HG03159 (cell line): ENCODE measurements at regions not wholly inside any gene's neighbourhood (a gene's known extent, or its start where the extent isn't known, plus 50 kb on each side); places are given as distances from the start of the nearest gene placed in this dataset.
"Not testable (repeated sequence)": the region's sequence is repeated elsewhere in the genome, so short reads cannot be mapped to it uniquely, and the experiment has no call there.

Experiments
- ATAC-seq: cut with Tn5 transposase; IDR thresholded peaks from one replicate; pipeline ENCODE4 v1.9.1; 2021; ENCODE audit warnings: mild to moderate bottlenecking, moderate library complexity; ENCODE audit not compliant: unreplicated experiment

DNA sequence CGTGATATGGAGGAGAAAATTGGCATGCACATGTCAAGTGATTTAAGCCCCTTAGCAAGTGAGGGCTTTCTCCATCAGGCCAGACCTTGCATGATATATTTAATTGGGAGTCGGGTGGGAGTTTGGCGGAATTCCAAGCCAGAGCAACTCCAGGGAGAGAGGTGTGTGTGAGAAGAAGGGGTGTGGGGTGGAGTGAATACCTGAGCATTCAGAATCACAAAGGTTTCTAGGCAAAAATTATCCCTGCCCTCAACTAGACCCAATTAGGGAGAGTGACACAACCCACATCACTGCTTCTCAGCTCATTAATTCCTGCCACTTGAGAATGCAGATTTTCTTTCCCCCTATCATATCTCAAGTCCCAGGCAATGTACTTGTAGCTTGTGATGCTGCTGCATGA, 279.7 kb upstream of the TUT7 start:
- no peak for ATAC-seq

DNA sequence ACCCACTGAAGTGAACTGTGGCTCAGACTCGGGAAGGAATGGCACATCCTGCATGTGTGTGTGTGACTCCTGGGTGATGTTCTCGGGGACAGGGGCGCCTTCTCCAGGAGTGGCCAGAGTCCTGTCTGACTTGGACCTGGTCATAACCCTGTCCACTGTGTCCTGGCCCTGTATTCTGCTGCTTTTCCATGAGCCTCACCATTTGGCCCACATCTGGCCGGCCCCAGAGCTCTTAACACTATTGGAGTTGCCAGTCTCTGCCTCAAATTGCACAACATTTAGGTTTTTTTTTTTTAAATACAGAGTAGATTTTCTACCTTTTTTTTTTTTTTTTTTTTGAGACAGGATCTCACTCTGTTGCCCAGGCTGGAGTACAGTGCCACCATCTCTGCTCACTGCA, 278.3 kb upstream of the TUT7 start:
- no peak for ATAC-seq

DNA sequence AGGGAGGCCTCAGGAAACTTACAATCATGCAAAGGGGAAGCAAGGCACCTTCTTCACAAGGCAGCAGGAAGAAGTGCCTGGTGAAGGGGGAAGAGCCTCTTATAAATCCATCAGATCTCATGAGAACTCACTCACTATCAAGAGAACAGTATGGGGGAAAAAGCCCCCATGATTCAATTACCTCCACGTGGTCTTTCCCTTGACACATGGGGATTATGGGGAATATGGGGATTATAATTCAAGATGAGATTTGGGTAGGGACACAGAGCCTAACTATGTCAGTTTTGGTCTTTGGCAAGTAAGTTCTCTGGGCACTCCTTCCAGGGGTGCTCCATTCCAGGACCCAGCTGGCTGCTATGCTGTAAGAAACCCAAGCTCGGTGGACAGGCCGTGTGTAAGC, 275.3 kb upstream of the TUT7 start:
- no peak for ATAC-seq

DNA sequence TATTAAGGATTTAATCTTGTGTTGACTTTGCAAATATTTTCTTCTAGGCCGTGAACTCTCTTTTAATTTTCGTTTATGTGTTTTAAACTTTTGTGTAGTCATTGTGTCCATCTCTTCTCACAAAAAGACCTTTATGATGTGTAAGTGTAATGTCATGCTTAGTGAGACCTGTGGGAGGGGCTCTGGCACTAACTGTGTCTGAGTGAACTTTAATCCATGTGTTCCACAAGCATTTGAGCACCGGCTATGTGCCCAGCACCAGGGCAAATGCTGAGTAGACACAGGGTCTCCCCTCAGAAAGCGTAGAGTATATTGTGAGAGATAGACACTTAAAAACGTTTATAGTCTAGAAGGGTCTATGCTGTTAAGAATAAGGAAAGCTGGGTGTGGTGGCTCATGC, 272.6 kb upstream of the TUT7 start:
- ATAC-seq: no peak

GRCh38 chr9:86624630-86625029, 270.4 kb upstream of the TUT7 start:
- no peak for ATAC-seq

DNA sequence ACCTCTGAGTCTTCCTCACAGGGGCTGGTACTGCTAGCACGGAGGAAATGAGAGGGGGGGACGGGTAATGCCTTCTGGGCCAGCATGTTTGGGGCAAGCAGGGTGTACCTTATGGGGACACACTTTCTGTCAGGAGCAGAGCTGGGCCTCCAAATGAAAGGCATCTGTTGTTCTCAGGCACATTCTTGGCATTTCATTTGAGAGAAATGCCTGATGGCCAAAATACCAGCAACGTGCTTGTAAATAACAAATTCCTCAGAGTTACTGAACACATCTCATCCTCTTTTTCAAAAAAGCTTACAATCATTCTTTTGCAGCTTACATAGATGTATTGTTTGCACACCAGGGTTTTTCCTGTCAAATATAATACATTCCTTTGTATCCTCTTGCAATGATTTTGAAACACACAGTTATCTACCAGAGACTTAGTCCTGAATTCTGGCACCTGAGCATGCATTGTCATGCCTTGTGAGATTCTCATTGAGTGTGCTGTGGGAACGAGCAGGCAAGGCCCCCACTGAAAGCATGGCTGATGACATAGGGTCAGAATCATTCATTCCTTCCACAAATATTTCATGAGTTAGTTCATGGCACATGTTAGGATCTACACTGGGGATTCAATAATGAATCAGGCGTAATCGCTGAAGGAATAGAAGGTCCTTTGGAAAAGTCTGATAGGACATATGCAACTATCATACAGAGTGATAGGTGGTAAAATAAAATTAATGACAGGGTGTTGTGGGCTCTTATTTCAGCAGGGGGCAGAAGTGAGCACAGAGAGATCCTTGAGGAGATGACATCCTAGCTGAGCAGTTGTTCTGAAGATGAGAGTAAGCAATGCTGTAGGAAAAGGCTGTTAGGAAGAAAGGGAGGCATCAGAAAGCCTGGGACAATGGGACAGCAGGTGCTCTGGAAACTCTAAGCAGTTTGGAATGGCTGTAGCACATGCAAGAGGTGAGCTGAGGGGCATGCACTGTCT, 260.9 kb upstream of the TUT7 start:
- no peak for ATAC-seq

GRCh38 chr9:86613943-86614342, 259.7 kb upstream of the TUT7 start:
- ATAC-seq: no peak

DNA sequence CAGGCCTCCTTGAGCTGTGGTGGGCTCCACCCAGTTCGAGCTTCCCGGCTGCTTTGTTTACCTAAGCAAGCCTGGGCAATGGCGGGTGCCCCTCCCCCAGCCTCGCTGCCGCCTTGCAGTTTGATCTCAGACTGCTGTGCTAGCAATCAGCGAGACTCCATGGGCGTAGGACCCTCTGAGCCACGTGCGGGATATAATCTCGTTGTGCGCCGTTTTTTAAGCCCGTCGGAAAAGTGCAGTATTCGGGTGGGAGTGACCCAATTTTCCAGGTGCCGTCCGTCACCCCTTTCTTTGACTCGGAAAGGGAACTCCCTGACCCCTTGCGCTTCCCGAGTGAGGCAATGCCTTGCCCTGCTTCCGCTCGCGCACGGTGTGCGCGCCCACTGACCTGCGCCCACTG, 257.3 kb upstream of the TUT7 start:
- not testable (repeated sequence) for ATAC-seq

- no peak for ATAC-seq
These were observed 251.1 kb upstream of the TUT7 start for GRCh38 chr9:86605303-86605702.

DNA sequence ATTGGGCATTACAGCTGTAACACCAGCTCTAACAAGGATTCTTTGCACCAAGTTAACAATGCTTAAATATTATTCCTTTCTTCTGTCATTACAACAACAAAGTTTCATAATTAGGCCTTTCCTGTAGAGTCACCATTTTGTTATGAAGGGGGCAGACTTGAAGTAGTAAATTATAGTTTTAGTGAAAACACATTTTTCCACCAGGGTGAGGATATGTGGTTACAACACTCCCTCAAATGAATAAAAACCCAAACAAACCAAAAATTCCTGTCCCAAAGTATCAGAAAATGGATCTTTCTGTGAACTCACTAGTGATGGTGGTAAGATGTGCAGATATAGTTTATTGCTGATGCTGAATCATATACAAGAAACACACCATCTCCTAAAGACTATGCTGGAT, 250.5 kb upstream of the TUT7 start:
- no peak for ATAC-seq

- ATAC-seq: no peak
These were observed 248.5 kb upstream of the TUT7 start for GRCh38 chr9:86602715-86603114.

DNA sequence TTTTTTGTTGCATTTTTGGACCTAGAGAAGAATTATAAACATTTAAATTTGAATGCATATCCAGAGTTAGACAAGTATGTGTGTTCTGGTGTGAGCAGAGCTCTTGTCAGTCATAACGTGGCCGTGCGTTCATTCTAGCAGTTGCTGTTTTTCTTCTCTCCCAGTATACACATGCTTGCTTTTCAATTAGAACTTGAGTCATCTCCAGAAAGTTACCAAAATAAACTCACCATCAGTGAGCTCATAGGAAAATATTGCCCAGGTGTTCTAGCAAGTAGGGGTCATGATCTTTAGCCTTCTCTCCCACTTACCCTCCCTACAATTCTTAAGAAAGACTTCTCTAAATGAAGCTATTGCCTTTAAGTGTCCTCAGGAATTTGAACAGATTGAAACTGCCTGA, 247.5 kb upstream of the TUT7 start:
- ATAC-seq: no peak

GRCh38 chr9:86600977-86601376, 246.8 kb upstream of the TUT7 start:
- no peak for ATAC-seq

DNA sequence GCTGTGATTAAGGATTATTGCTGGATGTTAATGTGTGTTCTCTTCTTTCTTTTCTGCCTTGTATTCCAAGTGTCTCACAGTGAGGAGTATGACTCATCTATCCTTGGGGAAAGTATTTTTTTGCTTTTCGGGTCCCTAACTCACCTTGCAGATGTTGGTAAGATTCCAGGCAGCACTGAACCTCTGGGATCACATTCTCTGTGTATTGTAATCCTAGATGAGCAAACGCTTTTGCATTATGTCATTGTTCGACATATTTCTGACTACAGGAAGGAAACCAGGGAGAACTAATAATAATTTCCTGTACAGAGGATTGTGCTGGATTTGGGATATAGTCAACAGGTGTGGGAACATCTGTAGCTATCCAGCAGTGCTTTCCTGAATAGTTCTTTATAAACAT, 246.1 kb upstream of the TUT7 start:
- ATAC-seq: no peak

DNA sequence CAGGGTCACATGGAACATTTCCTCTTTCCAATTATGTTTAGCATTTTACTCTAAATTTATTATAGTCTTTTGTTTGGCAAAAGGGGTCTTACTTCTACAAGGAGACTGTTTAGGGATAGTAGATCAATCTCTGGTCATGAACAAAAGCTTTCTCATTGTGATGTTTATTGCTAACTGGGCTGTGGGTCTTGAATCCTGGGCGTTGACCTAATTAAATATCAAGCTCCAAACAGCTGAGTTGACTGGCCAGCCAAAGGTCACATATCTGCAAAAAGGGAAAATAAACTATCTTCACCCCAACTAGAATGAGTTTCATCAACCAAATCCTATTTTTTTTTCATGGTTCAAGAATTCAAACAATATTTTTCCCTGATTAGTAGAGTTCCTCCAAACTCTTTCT, 245.4 kb upstream of the TUT7 start:
- ATAC-seq: no peak

GRCh38 chr9:86598411-86599239, 244.4 kb upstream of the TUT7 start:
- no peak for ATAC-seq

DNA sequence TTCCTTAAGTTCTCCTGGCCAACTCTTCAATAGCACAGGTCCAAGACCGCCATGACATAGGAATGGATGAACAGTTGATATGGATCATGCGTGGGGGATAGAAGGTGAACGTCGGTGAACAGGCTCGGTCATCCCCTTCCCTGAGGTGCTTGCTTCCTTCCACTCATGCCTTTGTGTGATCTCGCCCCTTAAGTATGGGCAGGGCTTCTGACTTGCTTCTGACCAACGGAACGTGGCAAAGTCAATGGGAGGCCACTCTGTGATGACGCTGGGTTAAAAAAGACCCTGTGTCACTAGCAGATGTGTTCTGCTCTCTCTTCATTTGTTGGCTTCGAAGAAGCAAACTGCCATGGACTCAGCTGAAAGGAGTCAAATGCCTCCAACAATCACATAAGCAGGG, 240.5 kb upstream of the TUT7 start:
- ATAC-seq: no peak

- no peak for ATAC-seq
These were observed 237.3 kb upstream of the TUT7 start for GRCh38 chr9:86591472-86591871.

DNA sequence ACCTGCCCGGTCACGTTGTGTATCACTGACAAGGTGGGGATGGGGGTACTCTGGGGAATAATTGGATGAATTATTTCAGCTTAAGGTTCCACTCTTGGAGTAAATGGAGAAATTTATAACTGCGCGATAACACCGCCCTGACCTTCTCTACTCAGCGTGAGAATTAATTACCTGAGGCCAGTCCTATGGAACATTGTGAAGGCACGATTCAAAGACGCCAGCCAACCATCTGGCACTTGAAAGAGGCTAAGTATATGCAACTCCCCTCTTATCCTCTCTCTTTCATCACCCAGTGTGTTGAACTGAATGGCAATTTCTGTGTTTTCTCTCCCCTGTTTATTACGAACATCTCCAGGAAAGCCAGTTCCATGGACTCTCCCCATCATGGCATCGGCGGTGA, 235.5 kb upstream of the TUT7 start:
- no peak for ATAC-seq

DNA sequence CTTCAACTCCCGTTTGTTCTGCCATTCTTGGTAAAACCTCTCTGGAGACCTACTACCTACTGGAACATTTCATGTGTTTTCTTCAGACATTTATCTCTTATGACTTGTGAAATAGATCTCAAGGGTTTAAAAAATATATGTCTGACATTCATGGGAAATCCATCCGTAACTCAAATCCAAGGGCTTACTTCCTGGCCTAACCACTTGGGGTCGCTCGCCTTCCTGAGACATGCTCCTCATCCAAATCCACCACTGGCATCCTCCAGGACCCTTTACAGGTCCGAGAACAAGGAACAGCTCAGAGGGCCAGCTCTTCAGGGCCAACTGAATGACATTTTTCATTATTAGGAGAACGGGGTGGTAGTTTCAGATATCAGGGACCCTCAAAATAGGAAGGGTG, 235.1 kb upstream of the TUT7 start:
- ATAC-seq: no peak

DNA sequence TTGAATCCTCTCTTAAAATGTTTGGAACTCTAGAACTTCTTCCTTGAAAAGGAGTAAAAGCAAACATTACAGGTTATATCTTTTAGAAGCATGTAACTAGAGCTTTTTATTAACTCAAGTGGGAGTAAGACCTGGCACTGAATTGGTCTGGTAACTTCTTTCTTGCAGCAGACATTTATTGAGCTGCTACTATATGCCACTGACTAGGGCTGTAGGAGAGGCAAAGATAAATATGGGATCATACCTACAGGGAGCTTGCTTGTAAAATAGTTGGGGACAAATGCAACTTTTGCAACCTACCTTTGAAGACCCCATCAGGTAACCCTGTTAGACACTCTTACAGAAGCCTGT, 231.9 kb upstream of the TUT7 start:
- ATAC-seq: no peak
